HG02885 (cell line): ENCODE measurements at regions not wholly inside any gene's neighbourhood (a gene's known extent, or its start where the extent isn't known, plus 50 kb on each side); places are given as distances from the start of the nearest gene placed in this dataset.
"Not testable (repeated sequence)": the region's sequence is repeated elsewhere in the genome, so short reads cannot be mapped to it uniquely, and the experiment has no call there.

ENCODE experiments used
- ATAC-seq: cut with Tn5 transposase; IDR thresholded peaks from one replicate; pipeline ENCODE4 v1.9.1; 2021; ENCODE audit warnings: mild to moderate bottlenecking; ENCODE audit not compliant: unreplicated experiment, poor library complexity

GRCh38 chr3:152574461-152575079 is 260.4 kb upstream of the P2RY1 start:
- ATAC-seq: peak; percentile 84

GRCh38 chr3:152578769-152579168 is 256.2 kb upstream of the P2RY1 start:
- no peak for ATAC-seq

DNA sequence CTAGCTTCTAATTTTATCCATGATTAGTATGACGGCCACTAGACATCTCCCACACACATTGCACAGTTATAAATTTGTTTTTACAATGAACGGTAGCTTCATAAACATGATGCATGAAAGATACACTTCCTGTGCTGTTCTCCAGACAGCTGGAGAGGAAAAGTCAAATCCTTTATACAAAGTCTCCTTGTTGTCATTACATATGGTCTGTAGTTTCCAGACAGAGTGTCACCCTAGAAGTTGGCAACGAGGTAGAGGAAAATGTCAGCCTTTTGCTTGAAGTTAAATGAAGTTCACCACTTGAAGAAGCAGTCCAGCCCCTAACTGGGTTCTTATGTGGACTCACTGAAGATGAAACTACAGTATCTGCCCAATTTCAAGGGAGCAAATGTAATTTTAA is 253.0 kb upstream of the P2RY1 start:
- ATAC-seq: no peak

- ATAC-seq: no peak
These were observed 251.0 kb upstream of the P2RY1 start for GRCh38 chr3:152583963-152584362.

- no peak for ATAC-seq
These were observed 248.0 kb upstream of the P2RY1 start for GRCh38 chr3:152586974-152587373.

DNA sequence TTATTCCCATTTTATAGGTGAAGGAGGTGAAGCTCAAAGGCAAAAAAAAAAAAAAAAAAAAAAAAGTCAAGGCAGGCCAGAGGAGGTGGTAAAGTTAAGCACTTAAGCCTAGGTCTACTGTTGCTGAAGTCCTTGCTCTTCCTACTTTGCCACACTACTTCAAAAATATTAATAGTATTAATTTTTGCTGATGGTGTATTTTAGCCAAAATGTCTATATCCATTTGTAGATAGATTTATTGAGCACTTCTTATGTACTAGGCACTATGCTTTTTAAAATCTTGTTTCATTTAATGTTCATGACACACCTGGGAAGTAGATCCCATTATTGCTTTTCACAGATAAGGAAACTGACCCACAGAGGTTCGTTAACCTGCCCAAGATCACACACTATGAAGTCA is 247.1 kb upstream of the P2RY1 start:
- no peak for ATAC-seq

GRCh38 chr3:152589644-152590043 is 245.3 kb upstream of the P2RY1 start:
- ATAC-seq: no peak

GRCh38 chr3:152591515-152591914 is 243.4 kb upstream of the P2RY1 start:
- ATAC-seq: no peak

- ATAC-seq: no peak
These were observed 241.7 kb upstream of the P2RY1 start for GRCh38 chr3:152593242-152593641.

DNA sequence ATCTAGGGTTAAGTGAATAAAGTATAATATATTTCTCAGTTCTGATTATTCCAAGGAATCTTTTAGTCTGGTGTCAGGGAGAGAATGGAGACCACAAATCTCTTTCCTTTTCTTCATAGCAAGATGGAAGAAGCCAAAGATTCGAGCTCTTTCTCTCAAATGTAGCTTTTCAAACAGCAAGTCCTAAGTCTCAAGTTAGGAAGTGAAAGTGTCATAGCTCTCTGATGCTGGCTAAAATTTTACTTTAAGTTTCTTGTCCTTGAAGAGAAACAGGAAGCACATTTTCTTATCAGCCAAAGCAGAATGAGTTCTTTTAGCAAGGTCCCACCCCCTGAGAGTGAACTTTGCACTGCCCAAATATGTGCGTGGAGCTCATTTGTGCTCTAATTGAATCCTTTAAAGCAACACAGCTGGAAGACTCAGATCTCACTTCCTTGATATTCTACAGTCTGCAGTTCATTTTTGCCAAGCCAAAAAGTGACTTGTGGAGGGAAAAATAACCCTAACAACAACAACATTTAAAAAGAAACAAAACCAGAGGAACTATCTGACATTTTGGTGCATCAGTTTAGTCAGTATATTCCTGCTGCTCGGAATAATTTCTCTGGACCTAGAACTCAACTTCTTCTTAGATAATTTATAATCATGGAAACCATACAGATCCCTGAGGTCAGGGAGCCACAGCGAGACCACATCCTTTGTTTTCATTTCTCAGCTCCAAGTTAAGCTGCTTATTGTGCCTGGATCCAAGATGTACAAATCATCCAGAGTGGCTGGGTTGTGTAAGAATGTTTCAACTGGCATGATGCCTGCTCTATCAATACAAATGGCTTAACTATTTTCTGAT is 238.7 kb upstream of the P2RY1 start:
- ATAC-seq: peak; percentile 100

DNA sequence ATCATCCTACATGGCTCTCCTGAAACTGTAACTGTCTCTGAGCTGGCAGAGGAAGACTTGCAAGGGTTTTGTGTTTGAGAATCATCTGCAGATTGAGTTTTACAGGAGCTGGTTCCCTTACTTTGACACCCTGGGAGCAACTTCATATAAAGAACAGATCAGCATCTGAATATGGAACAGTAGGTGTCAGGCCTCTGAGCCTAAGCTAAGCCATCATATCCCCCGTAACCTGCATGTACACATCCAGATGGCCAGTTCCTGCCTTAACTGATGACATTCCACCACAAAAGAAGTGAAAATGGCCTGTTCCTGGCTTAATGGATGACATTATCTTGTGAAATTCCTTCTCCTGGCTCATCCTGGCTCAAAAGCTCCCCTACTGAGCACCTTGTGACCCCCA is 238.1 kb upstream of the P2RY1 start:
- ATAC-seq: not testable (repeated sequence)

- ATAC-seq: no peak
These were observed 228.8 kb upstream of the P2RY1 start for GRCh38 chr3:152606146-152606545.

GRCh38 chr3:152607179-152607578 is 227.8 kb upstream of the P2RY1 start:
- no peak for ATAC-seq

DNA sequence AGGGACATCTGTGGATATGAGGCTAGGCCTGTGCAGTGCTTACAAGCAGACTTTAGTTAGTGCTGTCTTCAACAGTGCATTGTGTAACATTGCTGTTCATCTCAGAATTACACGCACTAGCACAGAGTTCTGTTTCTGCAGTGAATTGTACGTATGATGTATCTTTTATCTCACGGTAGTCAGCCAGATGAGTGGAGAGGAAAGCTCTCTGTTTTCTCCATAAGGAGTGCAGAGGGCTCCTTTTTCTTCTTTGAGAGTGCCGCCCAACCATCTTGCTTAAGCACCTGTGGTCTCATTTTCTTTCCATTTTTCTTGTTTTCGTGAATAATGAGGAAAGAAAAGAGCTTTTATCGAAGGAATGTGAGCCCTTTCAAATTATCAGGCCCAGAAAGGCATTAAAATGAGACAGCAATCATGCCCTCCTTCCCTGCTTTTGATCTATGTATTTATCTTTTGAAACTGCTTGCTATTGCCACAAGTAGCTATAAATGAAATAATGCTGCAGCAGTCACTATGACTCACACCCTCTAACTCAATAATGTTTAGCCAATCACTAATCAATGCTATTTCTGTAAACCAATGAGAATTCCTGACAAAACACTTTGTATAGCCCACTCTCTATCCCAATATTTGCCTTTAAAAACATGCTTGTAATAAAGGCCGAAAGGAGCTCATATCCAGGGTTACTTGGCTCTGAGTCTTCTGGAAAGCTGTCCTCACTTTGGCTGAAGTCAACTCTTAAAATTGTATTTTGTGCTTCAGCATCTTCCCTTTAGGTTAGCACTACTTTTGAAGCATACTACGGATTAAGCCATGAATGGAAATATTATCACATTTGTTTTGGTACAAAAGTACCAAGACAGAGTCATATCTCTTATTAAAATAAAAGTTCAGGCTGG is 226.0 kb upstream of the P2RY1 start:
- ATAC-seq: no peak

DNA sequence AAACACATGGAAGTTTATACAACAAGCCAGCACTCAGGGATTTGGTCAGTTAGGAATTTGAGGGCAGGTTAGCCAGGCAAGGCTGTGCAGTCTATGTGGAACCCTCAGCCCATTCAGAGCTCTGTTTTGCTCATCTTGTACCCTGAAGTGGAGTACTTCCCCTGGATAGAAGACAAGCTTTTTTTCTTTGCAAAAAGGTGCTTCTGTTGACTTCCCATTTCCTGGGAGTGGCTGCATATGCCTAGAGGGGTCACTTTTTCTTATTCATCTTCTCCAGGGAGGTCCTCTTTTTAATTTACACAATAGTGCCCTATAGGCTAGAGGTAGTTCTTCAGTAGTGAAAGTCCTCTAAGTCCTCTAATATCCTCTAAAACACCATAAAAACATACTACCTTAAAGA is 225.0 kb upstream of the P2RY1 start:
- no peak for ATAC-seq

- no peak for ATAC-seq
These were observed 224.3 kb upstream of the P2RY1 start for GRCh38 chr3:152610622-152611021.

DNA sequence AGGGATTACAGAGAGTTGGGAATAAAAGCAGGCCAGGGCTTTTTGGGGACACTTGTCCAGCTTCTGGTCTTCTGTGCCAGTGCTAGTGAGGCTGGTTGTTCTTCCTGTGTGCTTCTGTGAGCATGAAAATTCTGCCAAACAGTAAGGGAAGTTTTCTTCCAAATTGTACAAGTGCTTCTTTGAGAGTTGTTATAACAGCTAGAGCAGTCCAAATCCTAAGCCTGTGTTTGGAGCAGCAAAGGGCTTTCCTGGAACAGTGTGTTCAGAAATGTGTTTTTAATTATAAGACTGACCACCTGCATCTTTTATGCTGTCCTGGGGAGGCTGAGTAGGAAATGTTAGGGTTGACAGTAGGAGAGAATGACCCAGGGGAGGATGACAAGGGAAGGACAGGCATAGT is 223.0 kb upstream of the P2RY1 start:
- no peak for ATAC-seq

DNA sequence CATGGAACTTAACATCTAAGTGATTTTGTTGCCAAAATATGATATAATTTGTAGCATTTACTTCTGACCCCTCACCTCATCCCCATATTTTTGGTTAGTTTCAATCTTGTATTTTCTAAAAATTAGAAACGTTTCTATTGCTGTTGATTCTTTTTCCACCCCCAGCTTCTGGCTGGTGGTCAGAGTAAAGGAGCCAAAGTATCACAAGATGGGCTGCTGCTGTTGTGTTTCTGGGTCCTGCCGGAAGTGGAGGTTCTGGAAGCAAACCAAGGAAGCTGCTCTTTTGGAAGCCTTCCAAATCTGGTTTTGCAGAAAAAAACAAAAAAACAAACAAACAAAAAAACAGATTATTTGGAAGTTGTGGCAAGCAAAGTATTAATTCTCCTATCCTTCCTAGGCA is 221.1 kb upstream of the P2RY1 start:
- ATAC-seq: no peak

GRCh38 chr3:152615681-152616080 is 219.2 kb upstream of the P2RY1 start:
- no peak for ATAC-seq

DNA sequence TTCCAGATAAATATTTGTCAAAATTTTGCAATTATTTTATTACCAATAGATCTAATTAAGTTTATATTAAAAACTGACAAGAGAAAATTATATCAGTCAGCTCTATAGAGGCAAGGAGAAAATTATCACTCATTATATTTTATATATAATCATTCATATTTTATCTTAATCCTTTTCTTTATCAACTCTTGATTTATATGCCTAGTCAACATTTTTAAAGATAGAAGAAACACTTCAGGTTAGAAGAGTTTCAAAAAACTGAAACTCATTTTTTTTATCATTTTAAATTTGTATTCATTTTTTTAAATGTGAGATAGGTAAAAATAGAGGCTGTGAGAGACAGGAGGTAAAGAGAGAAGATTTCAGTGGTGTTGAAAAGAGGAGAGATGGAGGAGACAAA is 217.3 kb upstream of the P2RY1 start:
- ATAC-seq: no peak

DNA sequence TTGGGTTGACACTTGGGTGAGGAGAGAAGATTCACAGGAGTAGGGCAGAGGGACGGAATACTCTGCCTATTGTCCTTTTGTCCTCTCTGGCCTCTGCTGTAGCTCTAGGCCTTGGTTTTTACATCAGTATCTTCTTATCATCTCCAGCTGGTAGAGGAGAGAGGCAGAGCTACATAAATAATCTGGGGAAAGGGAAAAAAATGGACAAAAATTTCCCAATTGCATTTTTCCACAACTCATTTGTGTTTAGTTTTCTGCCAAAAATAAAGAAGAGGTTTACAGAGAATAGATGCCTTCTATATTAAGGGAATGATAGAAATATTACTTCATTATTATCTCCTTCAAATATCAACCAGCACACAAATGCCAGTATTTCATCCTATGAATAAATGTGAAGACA is 216.4 kb upstream of the P2RY1 start:
- no peak for ATAC-seq
